BE2C (cell line): ENCODE measurements at regions not wholly inside any gene's neighbourhood (a gene's known extent, or its start where the extent isn't known, plus 50 kb on each side); places are given as distances from the start of the nearest gene placed in this dataset.

ENCODE experiments used
- DNase-seq: peaks from one replicate; pipeline ENCODE4 v3.0.0-alpha.2; 2020
- H3K27me3 ChIP-seq: fragments of 250-450 bp; sonication (Bioruptor Pico); 2 replicates; pipeline ENCODE4 v1.5.1; 2020; ENCODE audit warnings: mild to moderate bottlenecking
- H3K36me3 ChIP-seq: fragments of 250-450 bp; sonication (Bioruptor Pico); 2 replicates; pipeline ENCODE4 v1.5.1; 2020; ENCODE audit warnings: mild to moderate bottlenecking
- H3K4me1 ChIP-seq: fragments of 250-450 bp; sonication (Bioruptor Pico); 2 replicates; pipeline ENCODE4 v1.5.1; 2020
- H3K4me3 ChIP-seq: 2 replicates; pipeline ENCODE4 v1.5.1; 2011; ENCODE audit warnings: low read depth, low read length
- H3K9me3 ChIP-seq: fragments of 250-450 bp; sonication (Bioruptor Pico); 2 replicates; pipeline ENCODE4 v1.5.1; 2020
- TF ChIP-seq, protein P1 (sequence below): IDR thresholded peaks from 2 replicates; pipeline ENCODE4 v1.5.1; 2012; ENCODE audit warnings: mild to moderate bottlenecking, low read depth, low read length

GRCh38 chr20:40197691-40198090 is 491.3 kb downstream of the MAFB start:
- no peaks in the 10 kb centered on the region for H3K27me3 ChIP-seq
- H3K36me3 ChIP-seq: no peaks in the 10 kb centered on the region
- no peaks in the 10 kb centered on the region for H3K9me3 ChIP-seq
- DNase-seq: no peak
- H3K4me1 ChIP-seq: no peaks in the 10 kb centered on the region
- TF ChIP-seq, protein P1, sequence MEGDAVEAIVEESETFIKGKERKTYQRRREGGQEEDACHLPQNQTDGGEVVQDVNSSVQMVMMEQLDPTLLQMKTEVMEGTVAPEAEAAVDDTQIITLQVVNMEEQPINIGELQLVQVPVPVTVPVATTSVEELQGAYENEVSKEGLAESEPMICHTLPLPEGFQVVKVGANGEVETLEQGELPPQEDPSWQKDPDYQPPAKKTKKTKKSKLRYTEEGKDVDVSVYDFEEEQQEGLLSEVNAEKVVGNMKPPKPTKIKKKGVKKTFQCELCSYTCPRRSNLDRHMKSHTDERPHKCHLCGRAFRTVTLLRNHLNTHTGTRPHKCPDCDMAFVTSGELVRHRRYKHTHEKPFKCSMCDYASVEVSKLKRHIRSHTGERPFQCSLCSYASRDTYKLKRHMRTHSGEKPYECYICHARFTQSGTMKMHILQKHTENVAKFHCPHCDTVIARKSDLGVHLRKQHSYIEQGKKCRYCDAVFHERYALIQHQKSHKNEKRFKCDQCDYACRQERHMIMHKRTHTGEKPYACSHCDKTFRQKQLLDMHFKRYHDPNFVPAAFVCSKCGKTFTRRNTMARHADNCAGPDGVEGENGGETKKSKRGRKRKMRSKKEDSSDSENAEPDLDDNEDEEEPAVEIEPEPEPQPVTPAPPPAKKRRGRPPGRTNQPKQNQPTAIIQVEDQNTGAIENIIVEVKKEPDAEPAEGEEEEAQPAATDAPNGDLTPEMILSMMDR: no peak
- no peak overlapping the region for H3K4me3 ChIP-seq

GRCh38 chr20:40196846-40197436 is 492.1 kb downstream of the MAFB start:
- TF ChIP-seq, protein P1: no peak
- no peak overlapping the region for H3K4me3 ChIP-seq
- no peaks in the 10 kb centered on the region for H3K27me3 ChIP-seq
- DNase-seq: no peak
- H3K36me3 ChIP-seq: no peaks in the 10 kb centered on the region
- no peaks in the 10 kb centered on the region for H3K4me1 ChIP-seq
- no peaks in the 10 kb centered on the region for H3K9me3 ChIP-seq

GRCh38 chr20:40195742-40196141 is 493.3 kb downstream of the MAFB start:
- no peaks in the 10 kb centered on the region for H3K36me3 ChIP-seq
- H3K9me3 ChIP-seq: no peaks in the 10 kb centered on the region
- no peak overlapping the region for H3K4me3 ChIP-seq
- TF ChIP-seq, protein P1: no peak
- H3K4me1 ChIP-seq: no peaks in the 10 kb centered on the region
- no peaks in the 10 kb centered on the region for H3K27me3 ChIP-seq
- no peak for DNase-seq

DNA sequence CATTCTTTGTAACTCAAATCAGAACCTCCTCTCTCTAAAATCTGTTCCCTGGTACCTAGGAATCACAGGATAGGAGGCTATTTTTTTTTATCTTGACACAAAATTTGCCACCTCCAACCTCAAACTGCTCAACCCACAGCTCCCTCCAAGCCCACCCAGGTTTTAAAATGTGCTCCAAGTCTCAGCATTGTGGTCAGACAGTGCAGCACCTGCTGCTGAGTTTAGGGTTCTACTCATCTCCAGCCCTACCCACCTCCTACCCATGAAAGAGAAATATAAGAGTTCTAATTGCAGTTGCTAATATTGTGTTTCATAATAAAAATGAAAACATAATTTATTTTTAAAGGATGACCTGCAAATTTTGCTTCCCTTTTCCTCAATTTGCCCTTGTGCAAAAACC is 496.5 kb downstream of the MAFB start:
- H3K4me1 ChIP-seq: no peaks in the 10 kb centered on the region
- no peak overlapping the region for H3K4me3 ChIP-seq
- no peaks in the 10 kb centered on the region for H3K36me3 ChIP-seq
- no peaks in the 10 kb centered on the region for H3K9me3 ChIP-seq
- no peak for DNase-seq
- TF ChIP-seq, protein P1: no peak
- H3K27me3 ChIP-seq: no peaks in the 10 kb centered on the region

- H3K9me3 ChIP-seq: no peaks in the 10 kb centered on the region
- no peak overlapping the region for H3K4me3 ChIP-seq
- no peaks in the 10 kb centered on the region for H3K36me3 ChIP-seq
- TF ChIP-seq, protein P1: no peak
- no peaks in the 10 kb centered on the region for H3K27me3 ChIP-seq
- no peaks in the 10 kb centered on the region for H3K4me1 ChIP-seq
- DNase-seq: no peak
Measured at GRCh38 chr20:40192081-40192480, 497.0 kb downstream of the MAFB start.

- no peaks in the 10 kb centered on the region for H3K36me3 ChIP-seq
- TF ChIP-seq, protein P1: no peak
- no peaks in the 10 kb centered on the region for H3K9me3 ChIP-seq
- no peak for DNase-seq
- H3K27me3 ChIP-seq: no peaks in the 10 kb centered on the region
- H3K4me1 ChIP-seq: no peaks in the 10 kb centered on the region
- H3K4me3 ChIP-seq: no peak overlapping the region
Measured at GRCh38 chr20:40191573-40191972, 497.5 kb downstream of the MAFB start.
